Stimulated activated CD8-positive, alpha-beta memory T cell treated with anti-CD3 and anti-CD28 coated beads, Interleukin-12 subunit alpha, Interleukin-12 subunit beta, amount 100 ng/mL, for 24 hours (primary cell): ENCODE measurements at regions not wholly inside any gene's neighbourhood (a gene's known extent, or its start where the extent isn't known, plus 50 kb on each side); places are given as distances from the start of the nearest gene placed in this dataset.

ENCODE experiments used
- DNase-seq: peaks from one replicate; pipeline ENCODE4 v3.0.0-alpha.2; 2020; ENCODE audit errors: extremely low read depth

DNA sequence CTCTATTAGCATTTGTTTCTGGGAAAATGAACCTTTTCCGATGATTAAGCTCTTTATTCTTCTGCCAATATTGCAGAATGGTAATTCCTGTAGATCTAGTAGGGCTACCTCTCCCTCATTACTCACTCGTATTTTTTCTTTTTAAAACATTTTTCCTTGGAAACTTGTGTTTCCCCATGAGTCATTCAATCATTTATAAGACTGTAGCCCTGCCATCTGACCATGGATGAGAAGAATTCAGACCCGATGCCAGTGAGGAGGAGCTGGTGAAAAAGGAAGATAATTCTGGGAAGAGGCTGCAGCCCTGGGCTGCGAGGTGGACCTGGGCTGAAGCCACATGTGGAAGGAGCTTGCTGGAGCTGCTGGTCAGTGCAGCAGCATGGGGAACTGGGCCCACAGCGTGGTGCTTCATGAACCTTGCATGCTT, 242.8 kb downstream of the KLF6 start:
- no peak for DNase-seq

GRCh38 chr10:3539696-3540383, 245.2 kb downstream of the KLF6 start:
- no peak for DNase-seq

DNA sequence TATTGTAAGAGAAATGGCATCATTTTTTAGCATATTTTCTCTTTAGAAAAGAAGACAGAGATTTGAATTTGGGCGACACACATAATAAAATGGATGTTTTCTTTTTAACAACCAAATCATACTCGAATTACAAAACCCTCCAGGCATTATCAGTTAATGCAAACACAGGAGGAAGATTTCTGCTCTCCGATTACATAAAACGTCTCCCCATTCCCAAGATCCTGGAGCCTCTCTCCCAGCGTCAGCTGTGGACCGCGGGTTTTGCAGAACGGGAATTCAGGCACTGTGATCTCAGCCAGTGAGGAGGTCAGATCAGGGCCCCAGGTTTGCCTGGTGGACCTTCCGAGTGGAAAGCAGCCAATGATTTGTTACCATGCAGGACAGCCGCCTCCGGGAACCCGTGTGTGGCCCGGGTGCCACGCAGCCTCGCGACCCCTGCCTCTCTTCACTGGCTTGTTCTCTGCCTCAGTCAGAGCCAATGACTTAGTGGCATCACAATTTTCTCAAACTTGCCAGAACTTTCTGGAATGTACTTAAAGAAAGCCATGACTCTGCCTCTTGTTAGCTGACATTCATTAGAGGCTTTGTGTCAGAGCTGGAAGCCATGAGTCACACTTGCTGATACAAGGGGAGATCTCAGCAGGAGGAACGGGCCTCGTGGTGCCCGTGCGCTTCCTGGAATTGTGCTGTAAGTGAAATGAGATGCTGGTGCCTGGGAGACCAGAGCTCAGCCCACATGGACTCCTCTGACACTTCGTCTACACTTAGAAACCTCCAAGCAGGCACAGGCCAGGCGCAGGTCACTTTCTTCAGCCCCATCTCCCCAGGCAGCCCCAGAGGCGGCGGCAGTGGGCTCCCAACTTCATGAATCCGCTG, 246.1 kb downstream of the KLF6 start:
- DNase-seq, result no peak

DNA sequence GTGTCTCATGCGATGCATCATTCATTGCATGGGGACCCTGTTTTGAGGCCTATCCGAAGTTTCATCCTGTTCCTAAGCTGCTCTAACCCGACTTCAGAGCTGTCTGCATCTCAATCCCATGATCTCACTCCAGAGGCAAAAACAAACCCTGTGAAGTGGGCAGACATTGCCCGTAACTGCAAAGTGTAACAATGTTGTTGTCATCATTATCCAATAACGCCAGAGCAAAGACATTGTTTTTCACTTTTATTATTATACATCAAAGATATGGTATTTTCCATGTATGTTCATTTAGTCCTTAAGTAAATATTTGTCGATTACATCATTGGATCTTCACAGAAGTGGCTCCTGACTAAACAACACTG, 246.7 kb downstream of the KLF6 start:
- no peak for DNase-seq

DNA sequence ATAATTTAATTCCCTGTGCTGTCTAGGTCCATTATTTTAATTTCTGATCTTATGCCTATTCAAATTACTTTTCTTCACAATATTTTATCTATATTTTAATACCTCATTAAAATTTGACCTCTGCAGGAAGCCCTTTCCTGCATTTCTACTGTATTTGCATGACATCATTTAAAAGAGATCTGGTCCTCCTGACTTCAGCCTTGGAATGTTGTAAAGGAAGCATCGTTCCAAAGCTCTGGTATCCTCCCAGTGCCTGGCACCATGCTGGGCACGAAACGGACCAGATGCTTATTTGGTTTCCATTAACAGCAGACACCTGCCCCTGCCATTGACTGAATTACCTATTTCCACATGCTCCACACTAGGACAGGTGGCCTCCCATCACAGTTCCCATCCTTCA, 247.5 kb downstream of the KLF6 start:
- no peak for DNase-seq

DNA sequence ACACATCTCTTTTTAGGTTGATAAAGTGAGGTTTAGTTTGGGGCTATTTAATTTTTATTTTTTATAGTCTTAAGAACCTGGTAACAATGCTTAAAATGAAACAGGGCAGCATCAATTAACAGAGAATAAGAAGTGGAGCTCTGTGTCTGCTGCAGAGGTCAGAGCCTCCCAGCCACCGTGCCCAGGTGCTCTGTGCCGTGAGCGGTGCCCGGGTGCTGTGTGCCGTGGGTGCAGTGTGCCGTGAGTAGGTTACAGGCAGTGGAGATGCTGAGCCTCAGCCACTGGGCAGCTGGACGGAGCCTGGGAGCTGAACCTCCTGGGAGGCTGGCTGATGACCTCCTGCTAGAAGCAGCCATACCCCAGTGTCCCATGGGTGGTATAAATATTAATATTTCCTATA, 250.0 kb downstream of the KLF6 start:
- no peak for DNase-seq

DNA sequence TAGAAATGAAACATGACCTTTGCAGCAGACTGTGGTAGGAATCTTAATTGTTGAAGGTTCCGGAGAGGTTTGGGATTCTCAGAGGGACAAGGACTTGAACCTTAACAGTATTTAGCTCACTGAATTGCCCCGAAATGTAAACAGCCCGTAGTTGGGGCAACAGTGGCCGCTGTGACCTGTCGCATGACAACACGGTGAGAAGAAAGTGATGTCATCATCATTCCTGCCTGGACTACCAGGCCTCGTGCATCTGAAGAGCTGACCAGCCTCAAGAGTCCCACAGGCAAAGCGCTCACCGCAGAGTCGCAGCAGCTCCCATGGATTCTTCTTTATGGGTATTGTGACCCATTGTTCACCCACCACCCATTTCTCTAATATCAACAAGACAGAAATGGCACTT, 250.6 kb downstream of the KLF6 start:
- DNase-seq, result no peak

DNA sequence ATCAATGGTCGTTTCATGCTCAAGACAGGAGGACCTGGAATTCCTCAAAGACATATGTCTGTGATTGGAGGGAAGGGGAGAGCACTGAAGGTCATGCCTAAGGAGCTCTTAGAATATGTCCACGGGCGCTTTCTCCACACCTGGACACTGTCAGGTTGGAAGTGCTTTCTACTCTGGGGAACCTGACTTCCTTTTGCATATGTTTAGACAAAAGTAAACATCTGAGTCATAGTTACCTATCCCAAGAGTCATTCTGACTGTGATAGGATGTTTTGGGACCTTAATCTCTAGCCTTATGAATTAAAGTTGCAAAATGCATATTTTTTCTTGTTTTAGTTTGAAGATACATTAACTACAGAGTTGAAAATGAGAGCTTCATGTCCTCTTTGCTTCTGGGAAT, 251.7 kb downstream of the KLF6 start:
- no peak for DNase-seq

DNA sequence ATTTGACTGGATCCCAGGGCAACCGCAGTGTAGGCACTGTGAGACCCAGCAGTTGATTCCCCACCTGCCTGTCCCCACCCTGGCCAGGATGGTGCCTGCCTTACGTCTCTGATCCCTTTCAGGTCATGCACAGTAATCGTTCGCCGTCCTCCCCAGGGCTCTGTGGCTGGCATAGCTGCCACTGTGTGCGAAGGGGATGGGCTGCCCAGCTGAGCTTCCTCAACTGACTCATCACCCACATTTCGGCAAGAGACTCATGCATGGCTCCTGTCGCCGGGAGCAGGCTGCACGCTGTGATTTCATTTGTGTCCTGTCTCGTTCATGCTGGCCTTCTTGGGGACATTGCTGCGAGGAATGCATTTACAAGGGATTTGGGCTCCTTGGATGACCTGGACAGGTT, 252.4 kb downstream of the KLF6 start:
- no peak for DNase-seq

DNA sequence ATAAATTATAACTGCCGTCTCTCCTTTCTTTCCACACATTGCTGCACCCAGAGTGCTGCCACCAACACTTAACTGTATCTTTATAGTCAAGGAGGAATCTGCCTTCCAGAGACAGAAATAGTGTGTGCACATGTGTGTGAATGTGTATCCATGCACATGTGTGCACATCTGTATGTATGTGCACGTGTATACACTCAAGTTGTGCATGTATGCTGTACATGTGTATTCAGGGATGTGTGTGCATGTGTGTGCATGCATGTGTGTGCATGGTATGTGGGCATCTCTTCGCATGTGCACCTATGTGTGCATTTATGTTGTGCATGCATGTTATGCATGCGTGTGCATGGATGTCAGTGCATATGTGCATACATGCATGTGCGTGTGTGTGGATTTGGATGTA, 253.3 kb downstream of the KLF6 start:
- no peak for DNase-seq

GRCh38 chr10:3530783-3531645, 254.0 kb downstream of the KLF6 start:
- DNase-seq, result no peak

- DNase-seq, result no peak
Measured at GRCh38 chr10:3530346-3530745, 254.7 kb downstream of the KLF6 start.

GRCh38 chr10:3529691-3530090, 255.3 kb downstream of the KLF6 start:
- DNase-seq, result no peak

DNA sequence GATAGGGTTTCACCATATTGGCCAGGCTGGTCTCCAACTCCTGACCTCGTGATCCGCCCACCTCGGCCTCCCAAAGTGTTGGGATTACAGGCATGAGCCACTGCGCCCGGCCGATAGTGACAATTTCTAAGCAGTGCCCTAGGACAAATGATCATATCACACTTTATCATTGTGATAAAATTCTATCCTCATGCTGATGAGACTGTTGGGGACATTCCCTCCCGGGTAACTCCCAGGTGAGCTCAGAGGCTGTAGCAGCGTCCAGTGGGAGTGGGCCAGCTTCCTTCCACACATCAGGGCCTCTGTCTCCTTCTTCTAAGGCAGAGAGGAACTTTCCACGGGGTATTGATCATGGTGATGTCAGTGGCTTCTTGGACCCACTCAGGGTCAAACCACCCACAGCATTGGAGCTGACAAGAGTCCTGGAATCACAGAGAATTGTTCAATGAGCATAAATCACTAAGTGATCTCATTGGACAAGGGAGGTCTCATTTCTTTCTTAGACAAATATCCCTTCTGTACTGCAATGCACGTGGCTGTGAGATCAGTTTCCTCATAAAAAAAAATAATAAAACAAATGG, 256.1 kb downstream of the KLF6 start:
- no peak for DNase-seq

- DNase-seq, result no peak
Measured at GRCh38 chr10:3528271-3528670, 256.7 kb downstream of the KLF6 start.

- no peak for DNase-seq
Measured at GRCh38 chr10:3527869-3528268, 257.1 kb downstream of the KLF6 start.

GRCh38 chr10:3526727-3527501, 258.1 kb downstream of the KLF6 start:
- no peak for DNase-seq

- DNase-seq, result no peak
Measured at GRCh38 chr10:3525832-3526449, 259.1 kb downstream of the KLF6 start.

- DNase-seq, result no peak
Measured at GRCh38 chr10:3524086-3524960, 260.7 kb downstream of the KLF6 start.
